HepG2 (cell line): ENCODE measurements at regions not wholly inside any gene's neighbourhood (a gene's known extent, or its start where the extent isn't known, plus 50 kb on each side); places are given as distances from the start of the nearest gene placed in this dataset.

ENCODE experiments used
- ATAC-seq: fragments of 200-7000 bp; cut with Tn5 transposase; 3 replicates; pipeline ENCODE4 v1.9.1; 2020; ENCODE audit warnings: mild to moderate bottlenecking, moderate library complexity
- BruUV-seq: library from RNA; stranded (reverse); fragments of 400-500 nt; replicated peaks from 2 replicates; lab custom pipeline; 2021; lab: Mats Ljungman, UMichigan
- CTCF ChIA-PET: fragments of 300-600 bp; formaldehyde crosslinking; extraction: SDS; loops from one replicate; lab custom pipeline; 2021; ENCODE audit warnings: low total read pairs, inconsistent platforms, low intra/inter-chr PET ratio; lab: Yijun Ruan, JAX
- POLR2A ChIA-PET: fragments of 350-600 bp; sonication (Branson Sonifier 250); formaldehyde crosslinking; loops from one replicate; lab custom pipeline; 2020; ENCODE audit warnings: antibody characterized with exemption, inconsistent platforms; lab: Yijun Ruan, JAX
- DNase-seq: peaks from one replicate; pipeline ENCODE4 v3.0.0-alpha.2; 2015; ENCODE audit warnings: low spot score
- FAIRE-seq: peaks from 3 replicates; lab custom pipeline; 2011; peaks lifted over from hg19 to GRCh38; lab: Jason Lieb, UNC
- H2AFZ ChIP-seq: one replicate; pipeline ENCODE4 v1.6.1; 2011; ENCODE audit warnings: low read length, inconsistent platforms
- H3K27ac ChIP-seq: fragments of 300-600 bp; 3 replicates; pipeline ENCODE4 v1.8.0; 2011; ENCODE audit warnings: mixed run types, mild to moderate bottlenecking, mixed read lengths, low read length, inconsistent platforms; ENCODE audit not compliant: insufficient read depth; ENCODE audit errors: extremely low read length
- H3K27me3 ChIP-seq, 2 experiments: fragments of 200-600 bp in 1 of 2; 2 replicates in 1 of 2; 3 replicates in 1 of 2; pipeline versions ENCODE4 v1.6.0 to v1.8.0; 2011; ENCODE audit warnings: low read length in 2 of 2, mild to moderate bottlenecking in 2 of 2, moderate library complexity in 2 of 2, inconsistent platforms in 1 of 2; ENCODE audit not compliant: insufficient read depth in 2 of 2, control insufficient read depth in 1 of 2
- H3K36me3 ChIP-seq, 2 experiments: fragments of 200-600 bp in 1 of 2; replicated peaks in 1 of 2; 2 replicates in 1 of 2; 3 replicates in 1 of 2; pipeline versions ENCODE4 v1.5.1 to v1.8.0; 2011; ENCODE audit warnings: low read length in 2 of 2, inconsistent platforms in 1 of 2; ENCODE audit not compliant: insufficient read depth in 2 of 2, control insufficient read depth in 1 of 2
- H3K4me1 ChIP-seq: 2 replicates; pipeline ENCODE4 v1.5.1; 2012; ENCODE audit warnings: low read length, inconsistent platforms; ENCODE audit not compliant: insufficient read depth
- H3K4me2 ChIP-seq: 2 replicates; pipeline ENCODE4 v1.6.0; 2011; ENCODE audit warnings: low read depth, low read length, inconsistent platforms
- H3K4me3 ChIP-seq, 3 experiments: fragments of 200-600 bp in 1 of 3; sonication (generic), shearing (Covaris generic) in 1 of 3; replicated peaks in 1 of 3; 2 replicates each; pipeline ENCODE4 v1.5.1; 2011 to 2016; ENCODE audit warnings: low read length in 3 of 3, inconsistent platforms in 2 of 3, low read depth in 2 of 3, mild to moderate bottlenecking in 2 of 3, control low read depth in 1 of 3, mixed read lengths in 1 of 3; ENCODE audit not compliant: insufficient read depth in 1 of 3
- H3K79me2 ChIP-seq: one replicate; pipeline ENCODE4 v1.6.1; 2011; ENCODE audit warnings: low read length, inconsistent platforms; ENCODE audit not compliant: insufficient read depth
- H3K9ac ChIP-seq: 2 replicates; pipeline ENCODE4 v1.6.0; 2011; ENCODE audit warnings: mild to moderate bottlenecking, low read depth, low read length, inconsistent platforms; ENCODE audit not compliant: insufficient read depth
- H3K9me3 ChIP-seq: 2 replicates; pipeline ENCODE4 v1.5.1; 2012; ENCODE audit warnings: mild to moderate bottlenecking, low read length
- H4K20me1 ChIP-seq: 2 replicates; pipeline ENCODE4 v1.6.0; 2011; ENCODE audit warnings: inconsistent platforms, mild to moderate bottlenecking, low read length, moderate library complexity; ENCODE audit not compliant: insufficient read depth
- ATF4 ChIP-seq, 2 experiments: fragments of 450-650 bp in 1 of 2; sonication (generic) in 1 of 2; formaldehyde crosslinking; IDR thresholded peaks; 2 replicates each; pipeline versions ENCODE4 v1.5.0 to v1.8.0; 2020 to 2022; ENCODE audit warnings: mild to moderate bottlenecking in 1 of 2, missing genetic modification reagents in 1 of 2
- MED13 ChIP-seq: sonication (generic); formaldehyde crosslinking; IDR thresholded peaks from 2 replicates; pipeline ENCODE4 v1.5.0; 2020; ENCODE audit warnings: missing genetic modification reagents
- NBN ChIP-seq: fragments of 450-650 bp; conservative IDR thresholded peaks from 2 replicates; pipeline ENCODE4 v1.6.1; 2017
- SNRNP70 ChIP-seq: fragments of 200-400 bp; formaldehyde crosslinking; IDR thresholded peaks from 2 replicates; pipeline ENCODE4 v1.6.1; 2017; ENCODE audit warnings: mild to moderate bottlenecking, low read depth, low read length, moderate library complexity
- TBX3 ChIP-seq: fragments of 450-650 bp; IDR thresholded peaks from 2 replicates; pipeline ENCODE4 v1.6.1; 2017; ENCODE audit warnings: antibody characterized with exemption, mild to moderate bottlenecking, inconsistent platforms, borderline replicate concordance
- ZNF143 ChIP-seq: sonication (generic); formaldehyde crosslinking; IDR thresholded peaks from 2 replicates; pipeline ENCODE4 v1.4.0; 2020; ENCODE audit warnings: missing genetic modification reagents
- ZNF253 ChIP-seq: sonication (generic); formaldehyde crosslinking; IDR thresholded peaks from 2 replicates; pipeline ENCODE4 v1.8.0; 2022; ENCODE audit warnings: mild to moderate bottlenecking, missing genetic modification reagents, borderline replicate concordance
- ZNF296 ChIP-seq: sonication (generic); formaldehyde crosslinking; conservative IDR thresholded peaks from 2 replicates; pipeline ENCODE4 v1.5.0; 2020; ENCODE audit warnings: mild to moderate bottlenecking, missing genetic modification reagents
- WGBS: methylation state at CpG from one replicate; pipeline ENCODE4 v1.1.6; 2017; ENCODE audit warnings: low lambda C conversion rate; 5-methylcytosine and 5-hydroxymethylcytosine counted together
- in situ Hi-C: cut with HindIII; loops from 2 replicates; pipeline ENCODE4 v1.10.0; 2017; ENCODE audit warnings: low pct_unique_long_range_greater_than_20kb; ENCODE audit not compliant: extremely low pct_ligation_motif_present
- intact Hi-C: fragments of 100-400 bp; cut with micrococcal nuclease; formaldehyde crosslinking; loops from one replicate; pipeline ENCODE4 v1.10.0; 2022; ENCODE audit not compliant: unreplicated experiment
- TF ChIP-seq, protein P1 (sequence below): sonication (generic); formaldehyde crosslinking; IDR thresholded peaks from 2 replicates; pipeline ENCODE4 v1.4.0; 2020; ENCODE audit warnings: missing genetic modification reagents, borderline replicate concordance

GRCh38 chrX:69083361-69083760 lies 81.9 kb downstream of the PJA1 start:
- Histone ChIP-seq H2AFZ (no peak overlapping the region), H3K4me3 (no peak overlapping the region), H3K79me2 (no peaks in the 10 kb centered on the region), H3K4me2 (no peak overlapping the region), H3K27ac (no peak overlapping the region), H3K9ac (no peak overlapping the region), H3K4me1 (no peaks in the 10 kb centered on the region), H4K20me1 (no peaks in the 10 kb centered on the region), H3K9me3 (no peaks in the 10 kb centered on the region), H3K27me3 (no peaks in the 10 kb centered on the region), H3K36me3 (no peaks in the 10 kb centered on the region)
- TF ChIP-seq SNRNP70: no peak
- no peak; the same call in 2 of the 3 replicates for ATAC-seq
- ChIA-PET CTCF (no interaction called here), POLR2A (no interaction called here)
- no peak for FAIRE-seq
- intact Hi-C loops (no loop called here), in situ Hi-C loops (no loop called here)
- DNase-seq: no peak
- no TSS peak for BruUV-seq
- no CpG with 5 or more reads among the region's 3 CpGs for WGBS

GRCh38 chrX:69082753-69083150 lies 82.5 kb downstream of the PJA1 start:
- Histone ChIP-seq H3K27ac (no peak overlapping the region), H4K20me1 (no peaks in the 10 kb centered on the region), H3K4me3 (no peak overlapping the region), H3K9ac (no peak overlapping the region), H3K4me1 (no peaks in the 10 kb centered on the region), H3K4me2 (no peak overlapping the region), H3K79me2 (no peaks in the 10 kb centered on the region), H3K36me3 (no peaks in the 10 kb centered on the region), H3K9me3 (no peaks in the 10 kb centered on the region), H3K27me3 (no peaks in the 10 kb centered on the region), H2AFZ (no peak overlapping the region)
- ATAC-seq (no peak), DNase-seq (no peak), FAIRE-seq (no peak)
- ChIA-PET CTCF (no interaction called here), POLR2A (no interaction called here)
- BruUV-seq: no TSS peak
- in situ Hi-C loops: no loop called here
- no peak for TF ChIP-seq TBX3
- no peak for TF ChIP-seq ZNF296 (CRISPR knock-in tag)
- TF ChIP-seq NBN: no peak
- TF ChIP-seq MED13 (CRISPR knock-in tag): no peak
- TF ChIP-seq, protein P1, sequence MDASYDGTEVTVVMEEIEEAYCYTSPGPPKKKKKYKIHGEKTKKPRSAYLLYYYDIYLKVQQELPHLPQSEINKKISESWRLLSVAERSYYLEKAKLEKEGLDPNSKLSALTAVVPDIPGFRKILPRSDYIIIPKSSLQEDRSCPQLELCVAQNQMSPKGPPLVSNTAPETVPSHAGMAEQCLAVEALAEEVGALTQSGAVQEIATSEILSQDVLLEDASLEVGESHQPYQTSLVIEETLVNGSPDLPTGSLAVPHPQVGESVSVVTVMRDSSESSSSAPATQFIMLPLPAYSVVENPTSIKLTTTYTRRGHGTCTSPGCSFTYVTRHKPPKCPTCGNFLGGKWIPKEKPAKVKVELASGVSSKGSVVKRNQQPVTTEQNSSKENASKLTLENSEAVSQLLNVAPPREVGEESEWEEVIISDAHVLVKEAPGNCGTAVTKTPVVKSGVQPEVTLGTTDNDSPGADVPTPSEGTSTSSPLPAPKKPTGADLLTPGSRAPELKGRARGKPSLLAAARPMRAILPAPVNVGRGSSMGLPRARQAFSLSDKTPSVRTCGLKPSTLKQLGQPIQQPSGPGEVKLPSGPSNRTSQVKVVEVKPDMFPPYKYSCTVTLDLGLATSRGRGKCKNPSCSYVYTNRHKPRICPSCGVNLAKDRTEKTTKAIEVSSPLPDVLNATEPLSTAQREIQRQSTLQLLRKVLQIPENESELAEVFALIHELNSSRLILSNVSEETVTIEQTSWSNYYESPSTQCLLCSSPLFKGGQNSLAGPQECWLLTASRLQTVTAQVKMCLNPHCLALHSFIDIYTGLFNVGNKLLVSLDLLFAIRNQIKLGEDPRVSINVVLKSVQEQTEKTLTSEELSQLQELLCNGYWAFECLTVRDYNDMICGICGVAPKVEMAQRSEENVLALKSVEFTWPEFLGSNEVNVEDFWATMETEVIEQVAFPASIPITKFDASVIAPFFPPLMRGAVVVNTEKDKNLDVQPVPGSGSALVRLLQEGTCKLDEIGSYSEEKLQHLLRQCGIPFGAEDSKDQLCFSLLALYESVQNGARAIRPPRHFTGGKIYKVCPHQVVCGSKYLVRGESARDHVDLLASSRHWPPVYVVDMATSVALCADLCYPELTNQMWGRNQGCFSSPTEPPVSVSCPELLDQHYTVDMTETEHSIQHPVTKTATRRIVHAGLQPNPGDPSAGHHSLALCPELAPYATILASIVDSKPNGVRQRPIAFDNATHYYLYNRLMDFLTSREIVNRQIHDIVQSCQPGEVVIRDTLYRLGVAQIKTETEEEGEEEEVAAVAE: no peak
- no peak for TF ChIP-seq ZNF143
- no peak for TF ChIP-seq ATF4 (CRISPR knock-in tag; IDR thresholded peaks at IDR 0.05)
- no peak for TF ChIP-seq ZNF253 (CRISPR knock-in tag)
- intact Hi-C loops: no loop called here
- no CpG with 5 or more reads among the region's 7 CpGs for WGBS
